ENCODE measurements at regions not wholly inside any gene's neighbourhood (a gene's known extent, or its start where the extent isn't known, plus 50 kb on each side); places are given as distances from the start of the nearest gene placed in this dataset.

DNA sequence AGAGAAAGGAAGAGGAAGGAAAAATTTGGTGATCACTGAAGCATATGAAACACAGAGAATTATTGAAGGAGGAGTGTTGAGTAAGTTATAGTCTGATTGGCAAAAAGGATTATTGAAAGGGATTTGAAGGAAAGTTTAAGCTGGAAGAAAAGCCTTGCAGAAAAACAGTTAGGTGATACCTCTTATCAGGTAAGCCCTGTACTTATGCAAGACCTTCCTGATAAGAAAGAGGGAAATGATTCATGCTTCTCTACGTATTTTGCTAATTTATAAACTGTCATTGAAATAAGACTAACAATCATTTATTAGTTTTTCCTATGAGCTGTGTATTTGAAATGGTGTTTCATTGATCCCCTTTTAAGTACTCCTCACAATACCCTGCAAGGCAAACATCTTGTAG, 793.9 kb upstream of the NRXN1 start:
- Histone ChIP-seq H3K9me3 (ENCODE audit: low read depth, low read length, poor library complexity, severe bottlenecking) (no peaks in the 10 kb centered on the region), H3K36me3 (ENCODE audit: insufficient read depth, low read length, poor library complexity, severe bottlenecking) (no peaks in the 10 kb centered on the region), H3K4me3 (ENCODE audit: low read depth, low read length, poor library complexity, severe bottlenecking) (no peak overlapping the region), H3K27me3 (replicated peaks; ENCODE audit: insufficient read depth, low read depth, low read length, poor library complexity) (peaks cover 5% of the 10 kb centered on the region), H3K4me1 (ENCODE audit: insufficient read depth, low read length, poor library complexity, severe bottlenecking) (no peaks in the 10 kb centered on the region), H3K27ac (ENCODE audit: low read depth, low read length, poor library complexity, severe bottlenecking) (no peak overlapping the region)
- ChIA-PET POLR2A (ENCODE audit: low non-redundant PET) (no interaction called here), CTCF (no interaction called here)
- no TSS peak for BruUV-seq (replicated peaks)
- intact Hi-C loops (cut with micrococcal nuclease; ENCODE audit: unreplicated experiment) = no loop called here
- no peak for DNase-seq (ENCODE audit: low spot score)
- TF ChIP-seq, protein P1, sequence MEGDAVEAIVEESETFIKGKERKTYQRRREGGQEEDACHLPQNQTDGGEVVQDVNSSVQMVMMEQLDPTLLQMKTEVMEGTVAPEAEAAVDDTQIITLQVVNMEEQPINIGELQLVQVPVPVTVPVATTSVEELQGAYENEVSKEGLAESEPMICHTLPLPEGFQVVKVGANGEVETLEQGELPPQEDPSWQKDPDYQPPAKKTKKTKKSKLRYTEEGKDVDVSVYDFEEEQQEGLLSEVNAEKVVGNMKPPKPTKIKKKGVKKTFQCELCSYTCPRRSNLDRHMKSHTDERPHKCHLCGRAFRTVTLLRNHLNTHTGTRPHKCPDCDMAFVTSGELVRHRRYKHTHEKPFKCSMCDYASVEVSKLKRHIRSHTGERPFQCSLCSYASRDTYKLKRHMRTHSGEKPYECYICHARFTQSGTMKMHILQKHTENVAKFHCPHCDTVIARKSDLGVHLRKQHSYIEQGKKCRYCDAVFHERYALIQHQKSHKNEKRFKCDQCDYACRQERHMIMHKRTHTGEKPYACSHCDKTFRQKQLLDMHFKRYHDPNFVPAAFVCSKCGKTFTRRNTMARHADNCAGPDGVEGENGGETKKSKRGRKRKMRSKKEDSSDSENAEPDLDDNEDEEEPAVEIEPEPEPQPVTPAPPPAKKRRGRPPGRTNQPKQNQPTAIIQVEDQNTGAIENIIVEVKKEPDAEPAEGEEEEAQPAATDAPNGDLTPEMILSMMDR (conservative IDR thresholded peaks at IDR 0.05; ENCODE audit: low read depth, low read length) = no peak
- TF ChIP-seq EZH2 (IDR thresholded peaks at IDR 0.05; ENCODE audit: borderline replicate concordance, low read depth, low read length, poor library complexity, severe bottlenecking) = no peak

DNA sequence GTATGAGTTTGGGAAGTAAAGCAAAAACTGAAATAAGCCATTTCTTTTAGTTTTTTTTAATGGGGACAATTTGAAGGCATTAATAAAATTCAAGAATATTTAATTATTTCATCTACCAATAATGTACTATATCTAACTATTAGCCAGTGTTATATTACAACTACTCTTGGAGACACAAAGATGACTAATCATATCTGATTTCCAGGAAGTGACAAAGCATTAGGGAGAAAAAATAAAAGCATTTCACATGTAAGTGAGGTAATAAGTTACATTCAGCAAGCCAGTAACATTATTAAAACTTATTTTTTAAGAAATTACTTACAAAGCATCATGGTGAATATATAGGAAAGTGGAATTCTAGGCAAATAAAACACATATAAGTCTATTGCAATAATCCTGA, 781.3 kb upstream of the NRXN1 start:
- no peaks in the 10 kb centered on the region for H3K9me3 ChIP-seq (ENCODE audit: low read depth, low read length, poor library complexity, severe bottlenecking)
- intact Hi-C loops (cut with micrococcal nuclease; ENCODE audit: unreplicated experiment) = no loop called here
- no peaks in the 10 kb centered on the region for H3K4me1 ChIP-seq (ENCODE audit: insufficient read depth, low read length, poor library complexity, severe bottlenecking)
- ChIA-PET CTCF (no interaction called here), POLR2A (ENCODE audit: low non-redundant PET) (no interaction called here)
- no peaks in the 10 kb centered on the region for H3K36me3 ChIP-seq (ENCODE audit: insufficient read depth, low read length, poor library complexity, severe bottlenecking)
- DNase-seq (ENCODE audit: low spot score) = no peak
- no peak overlapping the region for H3K27ac ChIP-seq (ENCODE audit: low read depth, low read length, poor library complexity, severe bottlenecking)
- TF ChIP-seq EZH2 (IDR thresholded peaks at IDR 0.05; ENCODE audit: borderline replicate concordance, low read depth, low read length, poor library complexity, severe bottlenecking) = no peak
- TF ChIP-seq, protein P1 (conservative IDR thresholded peaks at IDR 0.05; ENCODE audit: low read depth, low read length) = no peak
- BruUV-seq (replicated peaks) = no TSS peak
- H3K27me3 ChIP-seq (replicated peaks; ENCODE audit: insufficient read depth, low read depth, low read length, poor library complexity) = peaks cover 19% of the 10 kb centered on the region
- no peak overlapping the region for H3K4me3 ChIP-seq (ENCODE audit: low read depth, low read length, poor library complexity, severe bottlenecking)

DNA sequence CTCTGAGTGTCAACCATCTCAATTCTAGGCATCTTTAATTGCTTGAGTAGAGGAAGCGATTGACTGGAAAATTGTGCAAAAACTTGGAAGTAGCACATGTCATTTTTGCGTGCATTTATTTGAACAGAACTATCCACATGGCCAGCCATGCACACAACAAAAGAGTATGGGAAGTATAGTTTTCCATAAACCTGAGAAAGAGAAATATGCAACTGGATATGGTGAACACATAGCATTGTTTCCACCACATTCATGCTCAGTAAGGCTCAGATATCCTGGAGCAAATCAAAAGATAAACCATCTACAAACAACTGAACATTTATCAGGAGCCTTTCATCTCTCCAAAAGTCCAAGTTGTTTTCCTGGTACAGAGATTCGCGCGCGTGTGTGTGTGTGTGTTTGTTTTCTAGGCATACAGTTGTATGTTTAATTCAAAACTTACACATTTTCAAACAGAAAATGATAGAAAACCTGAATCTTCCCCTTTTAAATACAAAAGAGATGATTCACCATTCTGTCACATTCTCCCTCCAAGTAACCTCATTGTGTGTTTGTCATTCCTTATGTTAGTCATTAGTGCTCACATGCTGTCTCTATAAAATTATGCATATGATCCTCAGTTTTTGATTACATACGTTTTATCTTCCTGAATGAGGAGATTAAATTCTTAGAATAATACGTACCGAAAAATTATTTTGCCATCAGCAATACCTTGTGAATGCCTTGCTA, 780.4 kb upstream of the NRXN1 start:
- Histone ChIP-seq H3K27ac (ENCODE audit: low read depth, low read length, poor library complexity, severe bottlenecking) (no peak overlapping the region), H3K4me1 (ENCODE audit: insufficient read depth, low read length, poor library complexity, severe bottlenecking) (no peaks in the 10 kb centered on the region), H3K4me3 (ENCODE audit: low read depth, low read length, poor library complexity, severe bottlenecking) (no peak overlapping the region), H3K9me3 (ENCODE audit: low read depth, low read length, poor library complexity, severe bottlenecking) (no peaks in the 10 kb centered on the region), H3K36me3 (ENCODE audit: insufficient read depth, low read length, poor library complexity, severe bottlenecking) (no peaks in the 10 kb centered on the region), H3K27me3 (replicated peaks; ENCODE audit: insufficient read depth, low read depth, low read length, poor library complexity) (peaks cover 15% of the 10 kb centered on the region)
- TF ChIP-seq, protein P1 (conservative IDR thresholded peaks at IDR 0.05; ENCODE audit: low read depth, low read length) = no peak
- no peak for TF ChIP-seq EZH2 (IDR thresholded peaks at IDR 0.05; ENCODE audit: borderline replicate concordance, low read depth, low read length, poor library complexity, severe bottlenecking)
- POLR2A ChIA-PET (ENCODE audit: low non-redundant PET) = no interaction called here
- intact Hi-C loops (cut with micrococcal nuclease; ENCODE audit: unreplicated experiment) = no loop called here
- no peak for DNase-seq (ENCODE audit: low spot score)
- BruUV-seq (replicated peaks) = no TSS peak
- CTCF ChIA-PET = no interaction called here
